Central memory CD8-positive, alpha-beta T cell (primary cell): ENCODE measurements at regions not wholly inside any gene's neighbourhood (a gene's known extent, or its start where the extent isn't known, plus 50 kb on each side); places are given as distances from the start of the nearest gene placed in this dataset.

Experiments
- ATAC-seq: fragments of 150-1000 bp; cut with Tn5 transposase; replicated peaks from 2 replicates; pipeline ENCODE4 v1.10.0; 2022; ENCODE audit warnings: mild to moderate bottlenecking, moderate FRiP score, moderate number of reproducible peaks; ENCODE audit not compliant: poor library complexity, severe bottlenecking; ENCODE audit errors: extremely low read depth
- DNase-seq, 2 donors: peaks; one replicate each; pipeline ENCODE4 v3.0.0; 2021; ENCODE audit warnings: low spot score in 2 of 2
- H3K27ac Mint-ChIP-seq: one replicate; pipeline ENCODE4 v1.8.0; 2022; ENCODE audit warnings: low read depth, mild to moderate bottlenecking, moderate library complexity, mixed read lengths
- H3K27me3 Mint-ChIP-seq: one replicate; pipeline ENCODE4 v1.8.0; 2022; ENCODE audit warnings: mixed read lengths
- H3K36me3 Mint-ChIP-seq: one replicate; pipeline ENCODE4 v1.8.0; 2022; ENCODE audit warnings: mild to moderate bottlenecking, moderate library complexity, mixed read lengths; ENCODE audit not compliant: insufficient read depth
- H3K4me1 Mint-ChIP-seq: one replicate; pipeline ENCODE4 v1.8.0; 2022; ENCODE audit warnings: mixed read lengths
- H3K4me3 Mint-ChIP-seq: one replicate; pipeline ENCODE4 v1.8.0; 2022; ENCODE audit warnings: mild to moderate bottlenecking, moderate library complexity, mixed read lengths
- H3K9me3 Mint-ChIP-seq: one replicate; pipeline ENCODE4 v1.8.0; 2022; ENCODE audit warnings: mixed read lengths

DNA sequence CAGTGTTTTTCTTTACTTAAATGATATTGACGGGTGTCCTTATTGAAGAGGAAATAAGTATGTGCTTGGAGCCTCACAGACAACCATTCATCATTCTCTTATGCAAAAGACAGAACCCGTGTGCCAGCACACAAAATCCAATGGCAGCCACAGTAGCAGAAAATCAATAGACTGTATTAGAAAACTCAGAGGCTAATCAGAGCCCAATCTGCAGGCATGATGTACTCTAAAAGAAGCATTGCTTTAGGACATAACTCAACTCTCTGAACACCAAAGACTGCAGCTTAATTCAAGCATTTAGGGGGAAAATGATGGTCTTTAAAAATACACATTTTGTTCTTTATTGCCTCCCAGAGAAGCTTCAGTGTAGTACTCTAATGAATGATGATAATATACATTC is 476.9 kb downstream of the PDHA2 start:
- DNase-seq, result no peak

DNA sequence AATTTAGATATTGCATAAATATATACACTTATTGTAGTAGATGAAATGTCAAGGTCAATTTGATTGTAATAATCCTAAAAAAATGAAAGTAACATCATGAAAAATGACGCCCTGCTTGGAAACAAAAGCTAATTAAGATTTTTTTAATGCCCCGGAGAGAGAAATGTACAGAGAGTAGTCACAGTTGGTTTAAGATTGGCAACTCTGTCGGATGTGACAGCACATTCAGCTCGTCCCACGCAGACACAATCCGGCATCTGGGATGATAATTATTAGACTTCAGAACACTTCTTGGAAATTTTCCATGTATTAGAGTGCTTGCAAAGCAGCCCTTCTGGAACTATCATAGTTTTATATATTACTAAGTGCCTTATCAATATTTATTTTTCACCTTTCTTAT is 478.0 kb downstream of the PDHA2 start:
- Mint-ChIP-seq H3K27ac (no peak overlapping the region), H3K27me3 (no peaks in the 10 kb centered on the region), H3K4me3 (no peak overlapping the region), H3K36me3 (no peaks in the 10 kb centered on the region), H3K9me3 (peaks cover 7% of the 10 kb centered on the region), H3K4me1 (no peaks in the 10 kb centered on the region)
- no peak for DNase-seq
- no peak for ATAC-seq

More for the DNA sequence above, 476.9 kb downstream of the PDHA2 start:
- no peak overlapping the region for H3K4me3 Mint-ChIP-seq
- peaks cover 7% of the 10 kb centered on the region for H3K9me3 Mint-ChIP-seq
- no peak for ATAC-seq
- no peaks in the 10 kb centered on the region for H3K4me1 Mint-ChIP-seq
- H3K27ac Mint-ChIP-seq, result no peak overlapping the region
- no peaks in the 10 kb centered on the region for H3K27me3 Mint-ChIP-seq
- no peaks in the 10 kb centered on the region for H3K36me3 Mint-ChIP-seq

DNA sequence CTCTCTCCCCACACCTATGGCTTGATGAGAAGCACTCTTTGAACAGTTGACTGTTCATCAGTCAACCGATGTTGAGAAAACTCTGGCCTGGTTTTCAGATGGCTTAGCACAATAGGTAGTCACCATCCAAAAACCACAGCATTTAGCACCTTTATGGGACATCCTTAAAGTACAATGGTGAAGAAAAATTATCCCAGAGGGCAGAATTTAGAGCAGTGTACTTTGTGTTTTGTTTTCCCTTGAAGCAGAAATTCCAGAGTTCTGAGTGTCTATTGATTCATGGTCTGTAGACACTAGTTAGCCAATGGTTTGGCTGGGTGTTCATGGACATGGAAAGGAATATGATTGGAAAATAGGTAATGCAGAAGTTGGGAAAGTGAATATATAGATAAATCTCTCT is 487.0 kb downstream of the PDHA2 start:
- H3K9me3 Mint-ChIP-seq, result peaks cover 16% of the 10 kb centered on the region
- H3K4me3 Mint-ChIP-seq, result no peak overlapping the region
- DNase-seq, result no peak
- no peaks in the 10 kb centered on the region for H3K36me3 Mint-ChIP-seq
- no peak overlapping the region for H3K27ac Mint-ChIP-seq
- H3K4me1 Mint-ChIP-seq, result no peaks in the 10 kb centered on the region
- ATAC-seq, result no peak
- H3K27me3 Mint-ChIP-seq, result no peaks in the 10 kb centered on the region

DNA sequence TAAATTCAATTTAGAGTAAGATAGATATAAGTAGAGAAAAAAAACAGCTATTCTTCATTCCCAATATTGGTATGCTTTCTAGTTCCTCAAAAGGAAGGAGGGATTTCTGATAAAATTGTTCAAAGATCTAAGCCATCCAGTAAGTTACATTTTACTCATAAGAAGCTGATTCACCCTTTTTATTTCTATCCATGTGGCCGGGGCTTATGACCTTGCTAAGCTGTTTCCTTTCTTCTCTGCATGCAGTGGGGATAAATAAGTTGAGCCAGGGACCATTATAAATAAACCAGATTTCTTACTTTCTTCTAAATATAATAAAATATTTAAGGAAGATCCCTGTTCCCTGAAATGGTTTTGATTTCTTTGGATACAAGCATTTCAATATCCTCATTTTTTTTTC is 502.3 kb downstream of the PDHA2 start:
- Mint-ChIP-seq H3K27me3 (no peaks in the 10 kb centered on the region), H3K4me3 (no peak overlapping the region), H3K4me1 (no peaks in the 10 kb centered on the region), H3K9me3 (peaks cover 21% of the 10 kb centered on the region), H3K27ac (no peak overlapping the region), H3K36me3 (no peaks in the 10 kb centered on the region)
- DNase-seq, result no peak
- ATAC-seq, result no peak

DNA sequence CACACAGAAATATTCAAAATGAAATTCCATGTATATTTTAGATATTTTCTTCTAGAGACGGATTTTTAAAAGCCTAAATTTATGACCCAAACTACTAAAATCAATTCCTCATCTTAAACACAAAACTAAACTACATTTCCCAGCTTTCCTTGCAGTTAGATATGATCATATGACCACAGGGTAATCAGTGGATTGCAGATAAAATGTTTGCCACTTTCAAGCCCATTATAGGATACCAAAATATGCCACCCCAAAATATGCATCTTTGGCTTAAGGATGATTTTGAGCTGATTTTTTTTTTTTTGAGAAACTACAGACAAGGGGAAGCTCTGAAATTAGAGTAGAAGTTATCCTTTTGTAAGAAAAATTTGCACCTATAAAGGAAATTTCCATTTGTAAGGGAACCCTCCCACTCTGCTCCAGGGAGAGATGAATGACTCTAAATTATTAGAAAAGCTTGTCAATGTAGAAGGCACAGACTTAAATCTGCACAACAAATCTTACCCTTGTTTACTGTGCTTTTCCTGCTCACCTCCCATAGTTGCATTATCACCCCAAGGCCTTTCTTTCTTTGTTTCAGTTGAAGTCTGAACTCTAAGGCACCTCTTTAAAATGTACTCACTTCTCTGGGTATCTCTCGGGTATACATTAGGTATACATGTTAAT is 503.0 kb downstream of the PDHA2 start:
- Mint-ChIP-seq H3K27me3 (no peaks in the 10 kb centered on the region), H3K4me1 (no peaks in the 10 kb centered on the region), H3K4me3 (no peak overlapping the region), H3K9me3 (peaks cover 21% of the 10 kb centered on the region), H3K36me3 (no peaks in the 10 kb centered on the region), H3K27ac (no peak overlapping the region)
- DNase-seq, result no peak
- no peak for ATAC-seq

DNA sequence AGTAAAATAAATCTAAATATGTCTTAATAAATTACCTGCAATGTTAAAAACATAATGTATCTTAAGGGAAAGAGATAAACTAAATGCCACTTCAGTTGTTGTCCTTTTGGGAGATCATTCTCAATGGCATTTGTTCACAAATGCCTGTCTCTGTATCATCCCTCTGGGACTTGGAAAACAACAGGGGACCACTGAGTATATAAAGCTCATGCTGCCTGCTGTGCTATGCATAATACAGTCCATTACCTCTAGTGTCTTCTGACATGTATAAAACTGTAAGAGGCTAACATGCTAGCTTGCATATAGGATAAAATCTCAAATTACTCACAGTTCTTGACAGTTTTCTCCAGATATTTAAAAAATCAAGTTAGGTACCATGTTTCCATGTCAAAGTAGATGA is 503.9 kb downstream of the PDHA2 start:
- no peaks in the 10 kb centered on the region for H3K36me3 Mint-ChIP-seq
- peaks cover 24% of the 10 kb centered on the region for H3K9me3 Mint-ChIP-seq
- no peak for DNase-seq
- no peak overlapping the region for H3K27ac Mint-ChIP-seq
- H3K4me1 Mint-ChIP-seq, result no peaks in the 10 kb centered on the region
- H3K27me3 Mint-ChIP-seq, result no peaks in the 10 kb centered on the region
- H3K4me3 Mint-ChIP-seq, result no peak overlapping the region
- no peak for ATAC-seq

DNA sequence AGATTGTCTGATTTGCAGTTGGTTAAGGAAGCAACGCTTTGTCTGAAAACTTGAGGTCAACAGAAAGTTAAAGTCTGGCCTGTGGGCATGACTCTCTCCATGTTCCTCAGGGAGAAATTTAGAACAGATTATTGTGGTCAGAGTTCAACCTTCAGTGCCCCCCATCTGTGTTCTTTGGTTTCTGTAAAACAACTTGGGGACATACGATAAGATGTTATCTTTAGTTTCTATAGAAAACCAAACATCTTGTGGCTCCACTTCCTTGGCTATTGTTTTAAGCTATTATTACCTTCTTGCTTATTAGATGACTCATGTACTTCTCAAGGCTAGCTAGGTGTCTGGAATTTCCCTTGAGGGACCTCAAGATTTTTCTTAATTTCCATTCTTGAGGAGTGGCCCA is 507.7 kb downstream of the PDHA2 start:
- no peak for ATAC-seq
- H3K4me3 Mint-ChIP-seq, result no peak overlapping the region
- H3K27me3 Mint-ChIP-seq, result no peaks in the 10 kb centered on the region
- peaks cover 16% of the 10 kb centered on the region for H3K9me3 Mint-ChIP-seq
- no peaks in the 10 kb centered on the region for H3K4me1 Mint-ChIP-seq
- H3K27ac Mint-ChIP-seq, result no peak overlapping the region
- DNase-seq, result no peak
- no peaks in the 10 kb centered on the region for H3K36me3 Mint-ChIP-seq

DNA sequence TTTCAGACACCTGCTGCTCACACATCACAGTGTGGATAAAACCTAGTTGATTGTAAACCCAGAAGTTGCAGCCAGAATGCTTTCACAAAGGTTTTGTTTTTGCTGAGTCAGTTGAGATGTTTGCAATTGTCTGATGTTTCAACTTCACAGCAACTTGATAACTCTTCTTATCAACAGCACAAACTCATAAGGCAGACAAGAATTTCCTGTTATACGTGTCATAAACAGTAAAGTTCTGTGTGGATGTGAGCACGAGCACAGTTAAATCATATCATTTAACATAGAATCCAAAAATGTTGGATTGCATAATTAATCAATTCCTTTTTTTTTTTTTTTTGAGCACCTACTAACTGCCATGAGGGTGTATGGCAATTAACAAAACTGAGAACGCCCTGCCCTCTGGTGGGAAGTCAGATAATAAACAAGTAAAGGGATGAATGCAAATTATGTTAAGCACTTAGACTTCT is 512.2 kb downstream of the PDHA2 start:
- no peak overlapping the region for H3K27ac Mint-ChIP-seq
- no peaks in the 10 kb centered on the region for H3K27me3 Mint-ChIP-seq
- no peak overlapping the region for H3K4me3 Mint-ChIP-seq
- no peaks in the 10 kb centered on the region for H3K36me3 Mint-ChIP-seq
- H3K9me3 Mint-ChIP-seq, result peaks cover 11% of the 10 kb centered on the region
- ATAC-seq, result no peak
- no peaks in the 10 kb centered on the region for H3K4me1 Mint-ChIP-seq
- no peak for DNase-seq

DNA sequence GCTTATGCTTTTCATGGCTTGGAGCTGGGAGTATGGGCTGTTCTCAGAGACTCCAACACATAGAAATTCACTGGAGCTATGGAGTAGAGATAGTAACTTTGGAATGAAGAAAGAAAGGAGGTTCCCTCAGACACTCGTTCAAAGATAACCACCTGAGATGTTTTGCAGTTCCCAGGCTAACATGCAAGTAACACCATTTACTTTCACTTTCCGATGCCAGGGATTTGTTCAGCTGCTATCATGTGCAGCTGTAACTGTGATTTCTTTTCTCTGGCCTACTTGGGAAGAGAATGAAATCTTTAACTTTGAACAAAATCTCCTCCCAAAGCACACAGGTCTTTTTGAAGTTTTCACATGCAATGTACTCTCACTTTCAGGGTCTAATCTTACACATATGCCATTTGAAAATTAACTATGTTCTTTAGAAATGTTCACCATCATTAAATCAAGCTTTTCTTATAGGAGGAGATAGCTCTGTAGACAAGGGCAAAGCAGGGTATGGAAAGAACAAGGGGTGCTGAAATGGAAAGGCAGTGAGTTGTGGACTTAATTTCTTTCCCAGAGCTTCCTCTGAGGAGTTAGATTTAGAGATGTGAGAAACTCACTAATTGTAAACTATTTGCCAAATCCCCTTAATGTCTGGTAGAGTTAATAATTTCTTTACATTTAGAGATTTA is 514.3 kb downstream of the PDHA2 start:
- Mint-ChIP-seq H3K9me3 (peaks cover 5% of the 10 kb centered on the region), H3K27ac (no peak overlapping the region), H3K4me3 (no peak overlapping the region), H3K36me3 (no peaks in the 10 kb centered on the region), H3K4me1 (no peaks in the 10 kb centered on the region), H3K27me3 (no peaks in the 10 kb centered on the region)
- ATAC-seq (no peak), DNase-seq (no peak)

DNA sequence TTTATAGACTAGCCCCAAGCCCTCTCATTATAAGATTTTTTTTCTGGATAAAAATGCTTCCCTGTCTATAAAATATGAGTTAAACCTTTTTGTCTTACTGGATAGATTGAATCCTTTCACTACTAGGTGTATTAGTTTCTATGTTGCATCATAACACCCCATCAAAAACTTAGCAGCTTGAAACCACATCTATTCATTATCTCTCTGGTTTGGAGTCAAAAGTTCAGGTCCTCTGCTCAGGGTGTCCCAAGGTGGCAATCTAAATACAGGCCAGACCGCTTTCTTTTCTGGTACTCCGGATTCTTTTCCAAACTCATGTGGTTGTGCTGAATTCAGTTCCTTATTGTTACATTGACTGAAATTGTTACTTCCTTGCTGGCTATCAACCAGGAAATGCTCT is 515.5 kb downstream of the PDHA2 start:
- ATAC-seq (no peak), DNase-seq (no peak)
- no peaks in the 10 kb centered on the region for H3K27me3 Mint-ChIP-seq
- no peaks in the 10 kb centered on the region for H3K36me3 Mint-ChIP-seq
- H3K27ac Mint-ChIP-seq, result no peak overlapping the region
- H3K4me3 Mint-ChIP-seq, result no peak overlapping the region
- no peaks in the 10 kb centered on the region for H3K4me1 Mint-ChIP-seq
- H3K9me3 Mint-ChIP-seq, result peaks cover 5% of the 10 kb centered on the region

DNA sequence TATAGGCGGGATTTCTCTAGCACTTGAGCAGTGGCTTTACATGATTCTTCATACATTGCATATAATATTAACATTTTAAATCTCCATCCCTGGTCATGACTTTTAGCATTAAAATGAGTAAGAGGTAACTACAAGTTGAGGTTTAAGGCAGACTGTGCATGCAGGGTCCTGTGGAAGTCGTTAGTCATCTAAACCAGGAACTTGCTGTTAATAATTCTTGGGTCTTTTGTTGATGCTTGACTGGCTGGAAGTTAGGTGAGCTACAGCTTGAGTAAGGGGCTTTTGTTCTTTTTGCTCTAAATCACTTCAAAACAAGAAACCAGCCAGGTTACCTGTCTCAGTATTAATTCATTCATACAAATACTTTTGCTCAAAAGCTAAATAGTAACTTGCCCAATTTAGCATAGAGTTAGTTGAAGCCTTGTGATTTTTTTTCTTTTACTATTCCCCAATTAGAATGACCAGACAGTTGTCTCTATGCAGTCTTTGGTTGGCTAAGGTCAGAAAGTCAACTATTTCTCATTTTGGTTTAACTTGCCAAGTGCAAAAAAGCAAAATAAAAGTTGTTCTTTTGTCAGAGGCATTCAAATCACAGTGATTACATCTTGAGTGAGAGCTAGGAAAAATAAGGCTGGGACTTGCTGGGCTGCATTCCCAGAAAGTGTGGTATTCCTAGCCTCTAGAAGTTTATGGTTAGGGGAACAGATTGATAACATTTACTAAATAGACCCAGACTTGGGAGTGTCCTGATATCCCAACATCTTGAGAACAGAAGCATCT is 516.9 kb downstream of the PDHA2 start:
- no peaks in the 10 kb centered on the region for H3K9me3 Mint-ChIP-seq
- DNase-seq (no peak), ATAC-seq (no peak)
- no peak overlapping the region for H3K4me3 Mint-ChIP-seq
- no peak overlapping the region for H3K27ac Mint-ChIP-seq
- no peaks in the 10 kb centered on the region for H3K27me3 Mint-ChIP-seq
- H3K4me1 Mint-ChIP-seq, result no peaks in the 10 kb centered on the region
- H3K36me3 Mint-ChIP-seq, result no peaks in the 10 kb centered on the region

DNA sequence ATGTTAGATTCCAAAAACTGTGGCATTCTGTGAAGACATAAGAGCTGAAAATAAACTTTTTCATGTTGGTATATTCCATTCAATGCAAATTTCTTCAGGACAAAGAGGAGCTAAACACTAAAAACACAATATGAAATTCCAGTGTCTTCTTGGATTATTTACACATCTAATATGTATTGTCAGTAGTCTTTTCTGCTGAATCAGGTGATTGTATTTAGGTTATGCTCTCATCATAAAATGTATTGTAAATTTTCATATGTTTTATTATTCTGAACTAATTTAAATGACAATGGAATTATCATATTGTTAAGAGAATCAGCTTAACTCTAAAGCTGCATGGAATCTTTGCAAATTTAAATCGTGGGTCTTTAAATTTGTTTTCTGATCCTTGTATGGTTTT is 526.7 kb downstream of the PDHA2 start:
- no peak overlapping the region for H3K27ac Mint-ChIP-seq
- DNase-seq, result no peak
- no peak overlapping the region for H3K4me3 Mint-ChIP-seq
- H3K36me3 Mint-ChIP-seq, result no peaks in the 10 kb centered on the region
- no peaks in the 10 kb centered on the region for H3K4me1 Mint-ChIP-seq
- peaks cover 23% of the 10 kb centered on the region for H3K9me3 Mint-ChIP-seq
- no peaks in the 10 kb centered on the region for H3K27me3 Mint-ChIP-seq
- no peak for ATAC-seq

DNA sequence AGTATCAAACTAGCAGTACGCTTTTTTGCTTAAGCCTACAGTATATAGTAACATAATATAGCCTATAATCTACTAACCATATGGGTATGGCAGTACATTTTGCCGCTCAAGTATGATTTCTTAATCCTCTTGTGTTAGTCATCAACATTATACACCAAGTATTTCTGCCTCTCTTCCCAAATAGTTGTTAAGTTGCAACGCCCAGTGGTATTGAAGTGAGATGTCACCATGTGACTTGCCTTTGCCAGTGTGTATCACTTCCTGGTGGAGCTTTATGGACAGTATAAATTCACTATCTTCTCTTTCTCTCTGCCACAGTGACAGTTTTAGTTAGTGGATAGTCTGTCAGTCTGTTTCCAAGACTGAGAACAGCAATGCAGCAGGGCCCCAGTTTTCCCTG is 535.5 kb downstream of the PDHA2 start:
- H3K36me3 Mint-ChIP-seq, result no peaks in the 10 kb centered on the region
- ATAC-seq (no peak), DNase-seq (no peak)
- H3K4me1 Mint-ChIP-seq, result no peaks in the 10 kb centered on the region
- H3K4me3 Mint-ChIP-seq, result no peak overlapping the region
- no peaks in the 10 kb centered on the region for H3K27me3 Mint-ChIP-seq
- H3K27ac Mint-ChIP-seq, result no peak overlapping the region
- peaks cover 9% of the 10 kb centered on the region for H3K9me3 Mint-ChIP-seq
